GM19238 (cell line): ENCODE measurements at regions not wholly inside any gene's neighbourhood (a gene's known extent, or its start where the extent isn't known, plus 50 kb on each side); places are given as distances from the start of the nearest gene placed in this dataset.

Experiments used
- DNase-seq: peaks from one replicate; pipeline ENCODE4 v3.0.0; 2011; ENCODE audit warnings: low spot score; ENCODE audit not compliant: insufficient read length

DNA sequence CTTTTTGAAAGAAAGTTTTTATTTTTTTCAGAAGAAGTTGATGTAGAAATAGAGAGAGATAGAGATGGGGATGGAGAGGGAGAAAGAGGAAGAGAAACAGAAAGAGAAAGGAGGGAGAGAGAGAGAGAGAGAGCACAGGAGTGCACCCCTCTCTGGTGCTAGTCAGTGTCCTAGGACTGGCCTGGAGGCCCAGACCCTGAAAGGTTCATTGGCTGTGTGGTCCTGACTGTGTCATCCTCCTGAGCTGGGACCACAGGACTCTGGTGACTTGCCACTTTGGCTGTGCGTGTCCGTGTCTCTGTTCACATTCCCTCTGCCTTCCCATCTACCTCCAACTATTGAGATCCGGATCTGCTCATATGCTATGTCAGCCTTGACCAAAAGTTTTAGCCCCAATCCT is 62.1 kb upstream of the SHH start:
- no peak for DNase-seq

DNA sequence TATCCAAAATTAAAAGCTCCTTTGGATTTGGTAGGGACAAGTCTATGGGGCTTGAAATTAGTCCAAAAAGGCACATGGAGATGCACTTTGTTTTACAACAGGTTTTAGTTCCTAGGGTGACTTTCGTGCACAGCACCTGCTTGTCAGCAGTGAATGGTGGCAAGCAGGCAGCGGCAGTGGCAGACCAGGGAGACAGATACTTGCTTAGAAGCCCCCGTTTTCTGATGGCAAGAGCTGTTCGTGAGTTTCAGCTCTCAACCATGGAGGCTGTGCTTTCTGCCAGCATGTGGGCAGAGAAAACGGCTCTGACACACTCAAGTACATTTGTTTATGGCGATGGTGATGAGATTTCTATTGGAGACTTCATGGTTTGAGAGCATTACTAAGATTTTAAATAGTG is 61.7 kb upstream of the SHH start:
- DNase-seq = no peak

DNA sequence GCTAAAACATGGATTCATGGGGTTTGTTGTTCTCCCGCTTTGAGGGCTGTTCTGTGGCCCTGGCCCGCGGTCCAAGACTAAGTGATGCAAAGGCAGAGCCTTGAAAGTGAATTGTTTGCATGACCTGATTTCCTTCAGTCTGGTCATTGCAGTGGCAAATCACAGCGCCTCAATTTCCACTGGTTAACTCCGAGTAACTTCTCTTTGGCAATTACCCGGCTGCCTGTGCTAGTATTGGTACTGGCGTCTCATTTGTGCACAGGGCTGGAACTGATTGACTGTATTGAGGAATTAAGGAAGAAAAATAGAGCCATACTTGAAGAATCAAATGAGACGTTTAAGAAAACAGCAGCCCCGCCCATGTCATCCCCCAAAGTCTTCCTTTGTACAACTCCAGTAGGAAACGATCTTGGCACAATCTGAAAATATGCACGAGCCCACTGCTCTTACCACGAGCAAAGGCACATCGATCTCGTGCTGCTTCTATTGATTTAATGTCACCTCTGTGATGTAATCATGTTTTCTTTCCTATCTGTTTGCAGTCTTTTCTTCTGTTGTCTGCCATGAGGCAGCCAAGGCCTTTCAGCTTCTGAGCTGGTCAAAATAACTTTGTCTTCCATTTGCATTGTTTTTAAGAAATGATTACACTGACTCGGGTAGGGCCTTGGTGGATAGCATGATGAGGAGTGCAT is 60.6 kb upstream of the SHH start:
- DNase-seq = no peak

GRCh38 chr7:155871211-155871610 is 58.9 kb upstream of the SHH start:
- DNase-seq = no peak

DNA sequence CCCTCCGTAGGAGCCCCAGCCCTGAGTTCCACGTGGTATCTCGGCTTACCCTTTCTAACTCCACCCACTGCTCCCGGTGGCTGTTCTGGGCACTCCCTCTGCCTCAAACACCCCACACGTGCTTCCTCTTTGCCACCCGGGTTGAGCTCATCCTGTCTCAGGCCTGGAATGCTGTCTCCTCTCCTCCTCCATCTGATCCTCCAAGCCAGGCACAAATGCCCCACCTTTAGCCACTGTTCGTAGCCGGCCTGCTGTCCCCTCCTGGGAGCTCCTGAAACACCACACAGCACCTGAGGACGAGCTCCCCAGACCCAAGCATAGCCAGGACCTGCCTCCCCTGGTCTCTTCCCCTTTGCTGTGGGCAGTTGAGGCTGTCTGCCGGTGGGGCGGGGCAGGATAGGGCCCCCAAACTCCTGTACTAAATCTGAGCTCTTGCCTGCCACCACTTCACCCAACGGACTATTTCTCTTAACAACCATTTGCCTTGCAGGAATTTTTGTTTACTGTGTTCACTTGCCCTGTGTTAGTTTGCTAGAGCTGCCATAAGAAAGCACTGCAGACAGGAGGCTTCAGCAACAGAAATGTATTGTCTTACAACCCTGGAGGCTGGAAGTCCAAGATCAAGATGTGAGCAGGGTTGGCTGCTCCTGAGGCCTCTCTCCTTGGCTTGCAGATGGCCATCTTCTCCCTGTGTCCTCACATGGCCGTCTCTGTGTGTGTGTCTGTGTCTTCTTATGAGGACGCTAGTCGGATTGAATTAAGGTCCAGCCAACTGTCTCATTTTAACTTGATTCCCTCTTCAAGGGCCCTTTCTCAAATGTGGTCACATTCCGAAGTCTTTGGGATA is 58.3 kb upstream of the SHH start:
- DNase-seq = no peak

- DNase-seq = no peak
These were observed 57.5 kb upstream of the SHH start for GRCh38 chr7:155869784-155870076.

- no peak for DNase-seq
These were observed 56.9 kb upstream of the SHH start for GRCh38 chr7:155868955-155869783.

DNA sequence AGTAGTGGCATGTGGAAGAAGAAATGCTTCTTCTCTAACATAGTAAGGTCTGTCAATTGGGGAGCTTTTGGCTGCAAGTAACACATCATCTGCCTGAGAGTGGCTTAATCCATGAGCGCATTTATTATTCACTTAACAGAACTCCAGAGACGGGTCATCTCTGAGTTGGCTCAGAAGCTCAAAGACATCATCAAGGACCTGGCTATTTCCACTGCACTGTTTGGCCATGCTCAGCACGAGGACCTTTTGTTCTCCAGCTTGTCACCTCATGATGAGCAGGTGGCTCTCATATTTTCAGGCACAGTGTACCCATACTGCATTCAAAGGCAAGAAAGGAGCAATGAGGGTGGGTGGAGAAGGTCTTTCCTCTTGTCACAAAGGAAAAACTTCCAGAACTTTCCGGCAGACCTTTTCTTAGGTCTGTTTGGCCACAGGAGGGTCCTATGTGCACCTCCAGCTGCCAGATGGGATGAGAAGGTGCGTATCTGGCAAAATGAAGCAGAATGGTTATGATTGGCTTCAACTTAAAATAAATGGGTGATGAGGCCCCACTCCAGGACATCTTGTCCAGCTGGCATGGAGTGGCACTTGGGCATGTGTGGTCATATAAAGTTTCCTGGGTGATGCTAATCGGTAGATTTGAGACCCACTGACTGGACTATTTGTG is 55.6 kb upstream of the SHH start:
- no peak for DNase-seq

DNA sequence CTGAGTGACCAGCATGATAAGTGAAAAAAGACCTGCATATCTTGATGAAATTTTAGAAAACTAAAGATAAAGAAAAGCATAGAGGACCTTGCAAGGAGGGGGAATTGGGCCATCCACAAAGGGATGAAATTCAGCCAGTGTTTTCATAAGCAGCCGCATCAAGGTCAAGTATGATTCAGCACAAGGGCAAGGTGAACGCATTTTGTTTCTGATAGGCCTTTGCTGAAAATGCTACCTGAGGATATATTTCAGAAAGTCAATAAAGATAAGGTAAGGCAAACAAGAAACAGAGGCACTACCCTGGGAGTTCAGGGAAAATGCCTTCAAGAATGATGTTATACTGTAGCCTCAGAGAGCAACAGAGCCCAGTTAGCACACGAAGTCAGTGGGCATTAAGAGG is 55.0 kb upstream of the SHH start:
- no peak for DNase-seq

GRCh38 chr7:155865830-155866525 is 53.7 kb upstream of the SHH start:
- no peak for DNase-seq

DNA sequence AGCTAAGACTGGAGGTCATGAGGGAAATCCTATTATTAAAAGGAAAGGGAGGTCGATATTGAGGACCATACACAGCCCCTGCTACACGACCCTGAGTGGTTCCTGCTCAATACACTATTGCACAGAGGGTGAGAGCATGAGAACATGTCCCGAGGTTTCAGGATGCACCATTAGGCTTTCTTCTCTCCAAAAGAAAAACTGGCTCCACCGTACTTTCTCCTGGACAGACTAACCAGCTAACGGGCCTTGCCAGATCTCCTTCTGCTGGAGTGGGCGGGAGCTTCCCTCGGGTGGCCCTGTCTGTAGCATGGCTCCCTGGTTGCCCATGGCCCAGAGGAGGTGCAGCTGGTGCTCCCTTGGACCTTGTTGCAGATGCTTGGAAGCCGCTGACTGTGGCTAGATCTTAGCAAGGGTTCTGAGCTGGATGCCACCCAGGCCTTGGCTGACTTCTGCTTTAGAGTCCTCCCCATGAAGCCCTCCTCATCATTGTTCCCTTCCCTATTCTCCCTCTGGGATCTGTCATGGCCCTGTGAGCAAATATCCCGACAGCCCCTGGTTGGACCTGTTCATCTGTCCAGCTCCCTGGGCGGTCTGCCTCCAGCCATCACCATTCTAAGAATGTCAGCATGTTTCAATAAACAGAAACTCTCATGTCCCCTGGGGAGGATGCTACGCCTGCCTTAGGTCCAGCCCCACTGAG is 52.9 kb upstream of the SHH start:
- no peak for DNase-seq

DNA sequence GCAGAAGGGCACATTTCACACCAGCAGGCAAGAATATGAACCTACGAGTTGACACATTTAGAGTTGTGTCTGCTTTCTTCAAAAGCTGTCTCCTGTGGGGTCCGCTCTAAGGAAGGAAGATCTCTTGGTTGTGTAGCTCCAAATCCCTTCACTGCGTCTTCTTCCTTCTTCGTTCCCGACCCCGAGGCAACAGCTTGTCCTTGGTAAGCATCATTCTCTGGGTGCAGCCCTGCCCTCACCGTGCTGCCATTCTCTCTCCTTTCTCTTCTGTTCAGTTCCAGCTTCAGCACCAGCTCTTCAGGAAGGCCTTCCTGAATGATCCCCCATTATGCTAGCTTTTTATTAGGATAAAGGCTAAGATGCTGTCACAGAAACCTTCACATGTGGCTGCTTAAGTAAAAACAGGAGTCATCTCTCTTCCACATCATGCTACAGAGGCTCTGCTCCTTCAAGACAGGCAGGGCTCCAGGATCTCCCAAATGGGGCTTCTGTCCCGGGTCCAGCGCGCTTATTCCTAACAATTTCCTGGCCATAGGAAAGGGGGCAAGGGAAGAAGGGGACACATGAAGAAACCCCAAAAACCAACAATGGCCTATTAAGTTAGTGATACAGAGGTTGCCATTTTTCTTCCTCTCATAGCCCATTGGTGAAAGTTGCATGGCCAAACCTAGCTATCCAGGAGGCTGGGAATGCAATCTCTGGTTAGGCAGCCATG is 52.2 kb upstream of the SHH start:
- no peak for DNase-seq

DNA sequence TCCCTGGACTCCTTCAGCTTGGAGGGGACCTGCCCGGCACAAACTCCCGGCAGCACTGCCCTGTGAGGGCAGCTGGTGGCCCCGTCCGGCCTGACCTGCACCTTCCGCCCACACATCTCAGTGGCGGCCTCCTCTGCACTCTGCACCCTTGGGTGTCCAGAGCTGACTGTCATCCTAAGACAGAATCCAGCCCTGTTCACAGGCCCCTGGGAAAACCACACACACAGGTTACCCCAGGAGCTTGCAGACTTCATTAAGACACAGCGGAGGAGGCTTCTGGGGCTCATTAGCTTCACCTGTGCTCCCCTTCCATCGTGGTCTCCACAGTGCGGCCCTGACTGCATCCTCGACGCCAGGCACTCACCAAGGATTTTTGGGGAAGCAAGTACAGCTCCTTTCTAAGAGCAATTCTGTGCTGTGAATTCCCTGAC is 51.5 kb upstream of the SHH start:
- no peak for DNase-seq

DNA sequence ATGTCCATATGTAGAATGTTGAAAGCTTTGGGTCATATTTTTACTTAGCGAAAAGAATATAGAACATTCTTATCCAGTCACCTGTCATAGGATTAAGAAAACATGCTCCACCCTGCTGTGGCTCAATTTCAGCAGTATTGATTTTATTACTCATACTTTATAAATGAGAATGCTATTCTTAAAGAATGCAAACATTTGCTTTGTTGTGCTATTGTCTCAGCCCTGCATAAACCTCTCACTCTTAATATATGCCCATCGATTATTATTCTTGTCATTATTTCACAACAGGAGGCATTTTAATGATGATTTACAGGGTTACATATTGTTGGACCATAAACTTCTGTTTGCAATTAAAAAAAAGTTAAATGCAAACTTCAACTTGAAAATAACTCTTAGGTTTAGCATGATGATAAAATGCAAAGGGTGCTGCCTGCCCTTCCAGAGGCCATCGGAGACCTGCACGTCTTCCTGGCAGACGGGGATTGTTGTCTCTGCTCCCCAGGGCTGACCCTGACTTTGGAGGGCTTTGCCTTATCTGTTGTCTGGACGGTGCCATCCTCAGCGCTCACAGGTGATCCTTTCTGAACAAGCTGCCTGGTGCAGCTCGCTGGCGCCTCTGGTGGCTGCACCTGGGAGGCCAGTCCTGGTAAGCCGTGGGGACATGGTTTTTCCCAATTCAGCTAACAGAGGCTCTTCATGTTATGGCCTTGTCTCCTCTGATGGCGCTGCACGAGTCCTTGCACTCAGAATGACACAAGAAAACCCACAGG is 50.0 kb upstream of the SHH start:
- DNase-seq = no peak
